Astrocyte of the spinal cord (primary cell): ENCODE measurements at regions not wholly inside any gene's neighbourhood (a gene's known extent, or its start where the extent isn't known, plus 50 kb on each side); places are given as distances from the start of the nearest gene placed in this dataset.

Experiments used
- DNase-seq: peaks from one replicate; pipeline ENCODE4 v3.0.0; 2011; ENCODE audit warnings: low read depth, low spot score
- H3K4me3 ChIP-seq: 2 replicates; pipeline ENCODE4 v1.5.1; 2011; ENCODE audit warnings: low read depth, mild to moderate bottlenecking, low read length, moderate library complexity
- CTCF ChIP-seq: IDR thresholded peaks from 2 replicates; pipeline ENCODE4 v1.5.1; 2012; ENCODE audit warnings: low read depth, mild to moderate bottlenecking, low read length, inconsistent platforms
- in situ Hi-C: cut with HindIII; loops from 2 replicates; pipeline ENCODE4 v1.10.0; 2017; ENCODE audit warnings: low sequenced_read_pairs

GRCh38 chr11:12315024-12315423 is 62.3 kb upstream of the PARVA start:
- TF ChIP-seq CTCF, result no peak
- DNase-seq, result no peak
- H3K4me3 ChIP-seq, result no peak overlapping the region
- in situ Hi-C loops, result no loop called here

DNA sequence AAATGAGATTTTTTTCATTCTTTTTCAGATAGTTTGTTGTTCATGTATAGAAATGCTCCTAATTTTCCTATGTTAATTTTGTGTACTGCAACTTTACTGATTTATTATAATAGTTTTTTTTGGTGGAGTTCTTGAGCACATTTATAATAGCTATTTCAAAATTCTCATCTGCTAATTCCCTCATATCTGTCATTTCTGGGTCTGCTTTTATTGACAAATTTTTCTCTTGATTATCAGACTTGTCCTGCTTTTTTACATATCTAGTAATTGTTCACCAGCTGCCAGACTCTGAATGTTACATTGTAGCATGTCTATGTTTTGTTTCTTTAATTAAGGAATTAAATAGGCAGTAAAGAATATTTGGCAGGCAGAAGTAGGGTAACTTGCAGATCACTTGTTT is 60.9 kb upstream of the PARVA start:
- no peak overlapping the region for H3K4me3 ChIP-seq
- TF ChIP-seq CTCF, result no peak
- in situ Hi-C loops, result no loop called here
- DNase-seq, result no peak

DNA sequence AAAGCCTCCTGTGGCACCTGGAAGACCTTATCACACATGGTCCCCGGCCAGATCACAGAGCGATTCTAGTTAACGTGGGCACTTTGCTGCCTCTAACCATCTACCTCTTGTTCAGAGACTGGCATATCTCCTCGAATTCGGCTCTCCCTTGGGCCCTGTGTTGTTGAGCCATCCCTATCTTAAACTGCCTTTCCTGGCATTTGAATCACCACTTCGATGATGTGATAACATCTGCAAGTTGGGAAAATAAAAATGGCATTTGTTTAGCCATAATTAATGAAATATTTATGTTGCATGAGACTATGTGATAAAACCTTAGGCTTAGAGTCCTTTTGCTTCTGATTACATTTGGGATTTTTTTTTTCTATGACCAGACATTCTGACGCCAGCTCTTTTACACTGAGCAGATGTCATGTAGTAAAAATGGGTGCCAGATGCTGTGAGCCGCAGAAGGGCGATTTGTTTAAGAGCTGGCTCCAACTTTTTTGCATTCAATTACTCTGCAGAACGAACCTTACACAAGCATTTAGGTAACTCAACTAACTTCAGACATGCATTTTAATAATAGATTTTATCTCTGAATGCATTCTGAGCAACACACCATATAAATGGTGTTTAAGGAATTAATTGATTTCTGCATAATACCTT is 58.5 kb upstream of the PARVA start:
- no peak overlapping the region for H3K4me3 ChIP-seq
- no peak for TF ChIP-seq CTCF
- DNase-seq, result peak; percentile 22
- in situ Hi-C loops, result no loop called here

- DNase-seq, result no peak
- in situ Hi-C loops, result no loop called here
- no peak overlapping the region for H3K4me3 ChIP-seq
- TF ChIP-seq CTCF, result no peak
These were observed 57.9 kb upstream of the PARVA start for GRCh38 chr11:12319461-12319951.

DNA sequence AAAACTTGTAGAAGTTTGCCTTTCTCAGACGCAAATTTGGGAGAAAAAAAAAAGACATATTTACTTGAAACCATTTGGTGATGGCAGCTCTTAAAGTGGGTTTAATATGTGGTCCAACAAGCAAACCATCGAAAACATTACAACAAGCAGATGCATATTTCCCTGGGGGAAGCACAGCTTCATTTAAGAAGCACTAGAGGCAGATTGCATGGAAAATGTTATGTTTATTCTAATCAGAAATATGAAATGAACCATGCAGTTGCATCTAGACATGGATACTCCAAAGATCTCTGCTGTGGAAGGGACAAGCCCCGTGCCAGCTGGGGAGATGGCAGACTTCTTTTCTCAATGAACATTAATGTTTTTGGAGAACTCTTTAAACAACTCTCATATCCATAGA is 57.4 kb upstream of the PARVA start:
- no peak for TF ChIP-seq CTCF
- DNase-seq, result no peak
- in situ Hi-C loops, result no loop called here
- no peak overlapping the region for H3K4me3 ChIP-seq

DNA sequence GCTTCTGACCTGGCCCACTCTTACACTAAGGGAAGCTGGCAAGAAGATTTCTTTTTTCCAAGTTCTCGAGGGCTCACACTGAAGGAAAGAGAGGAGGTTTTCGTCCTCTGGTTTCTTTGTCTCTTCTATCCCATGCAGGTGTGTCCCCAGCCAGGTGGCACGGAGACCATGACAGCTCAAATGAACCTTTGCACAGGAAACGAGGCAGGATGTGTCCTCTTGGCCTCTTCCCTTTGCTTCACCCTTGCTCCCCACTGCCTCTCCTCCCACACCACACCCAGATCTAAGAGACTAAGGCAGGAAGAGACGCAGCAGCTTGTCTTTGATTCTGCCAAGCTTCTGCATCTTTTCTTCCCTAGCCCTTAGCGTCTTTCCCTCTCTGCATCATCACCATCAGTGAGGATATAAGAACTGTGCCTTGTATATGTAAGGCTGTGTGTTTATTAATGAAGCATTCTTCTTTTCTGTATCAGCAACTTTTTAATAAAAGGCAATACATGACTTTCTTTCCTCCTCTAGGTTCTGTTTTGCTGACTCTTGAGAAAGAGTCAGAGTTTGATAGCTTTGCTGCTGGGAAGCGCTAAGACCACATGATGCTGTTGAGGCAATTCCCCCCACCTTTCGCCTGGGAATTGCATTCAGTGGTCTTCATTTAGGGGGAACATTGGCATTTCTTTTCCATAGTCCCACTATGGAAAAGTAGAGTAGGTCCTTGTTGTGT is 56.0 kb upstream of the PARVA start:
- no peak for TF ChIP-seq CTCF
- in situ Hi-C loops, result no loop called here
- DNase-seq, result no peak
- H3K4me3 ChIP-seq, result no peak overlapping the region
